ENCODE measurements at regions not wholly inside any gene's neighbourhood (a gene's known extent, or its start where the extent isn't known, plus 50 kb on each side); places are given as distances from the start of the nearest gene placed in this dataset.
"Not testable (repeated sequence)": the region's sequence is repeated elsewhere in the genome, so short reads cannot be mapped to it uniquely, and the experiment has no call there.

- Histone ChIP-seq H3K4me2 (ENCODE audit: low read length) (no peak overlapping the region), H3K27ac (ENCODE audit: low read length) (no peak overlapping the region), H3K9me3 (ENCODE audit: insufficient read depth, low read length) (no peaks in the 10 kb centered on the region), H3K27me3 (ENCODE audit: low read depth, low read length) (no peaks in the 10 kb centered on the region), H3K79me2 (ENCODE audit: low read length) (no peaks in the 10 kb centered on the region), H3K9ac (ENCODE audit: low read length) (no peak overlapping the region), H3K36me3 (replicated peaks; ENCODE audit: low read depth, low read length) (no peaks in the 10 kb centered on the region), H2AFZ (ENCODE audit: low read depth, low read length) (no peak overlapping the region), H3K4me3 (ENCODE audit: low read length) (no peak overlapping the region), H3K4me1 (ENCODE audit: low read length) (no peaks in the 10 kb centered on the region), H4K20me1 (ENCODE audit: insufficient read depth, low read length) (no peaks in the 10 kb centered on the region)
- TF ChIP-seq EZH2phosphoT487 (IDR thresholded peaks at IDR 0.05; ENCODE audit: low read depth) (no peak), CTCF (IDR thresholded peaks at IDR 0.05; ENCODE audit: low read depth, low read length) (no peak)
Measured at GRCh38 chr4:9602389-9602914, 158.2 kb downstream of the DEFB131A start.

- not testable (repeated sequence) for H3K27me3 ChIP-seq (ENCODE audit: low read depth, low read length); H3K36me3 ChIP-seq (replicated peaks; ENCODE audit: low read depth, low read length); H3K9ac ChIP-seq (ENCODE audit: low read length); H3K4me1 ChIP-seq (ENCODE audit: low read length); H3K9me3 ChIP-seq (ENCODE audit: insufficient read depth, low read length); H3K27ac ChIP-seq (ENCODE audit: low read length); H3K4me3 ChIP-seq (ENCODE audit: low read length); H4K20me1 ChIP-seq (ENCODE audit: insufficient read depth, low read length); H2AFZ ChIP-seq (ENCODE audit: low read depth, low read length); H3K4me2 ChIP-seq (ENCODE audit: low read length); H3K79me2 ChIP-seq (ENCODE audit: low read length)
Measured at GRCh38 chr4:9604031-9604892, 160.0 kb downstream of the DEFB131A start.

DNA sequence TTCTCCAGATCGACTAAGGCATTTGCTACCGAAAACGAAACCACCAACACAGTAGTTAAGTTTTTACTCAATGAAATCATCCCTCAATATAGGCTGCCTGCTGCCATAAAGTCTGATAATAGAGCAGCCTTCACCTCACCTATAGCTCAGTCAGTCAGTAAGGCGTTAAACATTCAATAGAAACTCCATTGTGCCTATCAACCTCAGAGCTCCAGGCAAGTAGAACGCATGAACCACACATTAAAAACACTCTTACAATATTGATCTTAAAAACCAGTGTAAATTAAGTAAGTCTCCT, 160.6 kb downstream of the DEFB131A start:
- H3K27me3 ChIP-seq (ENCODE audit: low read depth, low read length); H3K79me2 ChIP-seq (ENCODE audit: low read length); H3K27ac ChIP-seq (ENCODE audit: low read length); H3K9ac ChIP-seq (ENCODE audit: low read length); H2AFZ ChIP-seq (ENCODE audit: low read depth, low read length); H3K4me3 ChIP-seq (ENCODE audit: low read length); H3K4me1 ChIP-seq (ENCODE audit: low read length); H3K4me2 ChIP-seq (ENCODE audit: low read length); H4K20me1 ChIP-seq (ENCODE audit: insufficient read depth, low read length); H3K36me3 ChIP-seq (replicated peaks; ENCODE audit: low read depth, low read length); H3K9me3 ChIP-seq (ENCODE audit: insufficient read depth, low read length): not testable (repeated sequence)

GRCh38 chr4:9608300-9608699, 164.1 kb downstream of the DEFB131A start:
- Histone ChIP-seq H3K9ac (ENCODE audit: low read length) (no peak overlapping the region), H3K9me3 (ENCODE audit: insufficient read depth, low read length) (no peaks in the 10 kb centered on the region), H3K79me2 (ENCODE audit: low read length) (no peaks in the 10 kb centered on the region), H3K27ac (ENCODE audit: low read length) (no peak overlapping the region), H3K4me1 (ENCODE audit: low read length) (no peaks in the 10 kb centered on the region), H3K27me3 (ENCODE audit: low read depth, low read length) (no peaks in the 10 kb centered on the region), H2AFZ (ENCODE audit: low read depth, low read length) (no peak overlapping the region), H3K36me3 (replicated peaks; ENCODE audit: low read depth, low read length) (no peaks in the 10 kb centered on the region), H3K4me2 (ENCODE audit: low read length) (no peak overlapping the region), H4K20me1 (ENCODE audit: insufficient read depth, low read length) (no peaks in the 10 kb centered on the region), H3K4me3 (ENCODE audit: low read length) (no peak overlapping the region)
- TF ChIP-seq EZH2phosphoT487 (IDR thresholded peaks at IDR 0.05; ENCODE audit: low read depth) (no peak), CTCF (IDR thresholded peaks at IDR 0.05; ENCODE audit: low read depth, low read length) (no peak)

- H3K79me2 ChIP-seq (ENCODE audit: low read length); H3K27me3 ChIP-seq (ENCODE audit: low read depth, low read length); H2AFZ ChIP-seq (ENCODE audit: low read depth, low read length); H3K36me3 ChIP-seq (replicated peaks; ENCODE audit: low read depth, low read length); H3K4me2 ChIP-seq (ENCODE audit: low read length); H4K20me1 ChIP-seq (ENCODE audit: insufficient read depth, low read length); H3K27ac ChIP-seq (ENCODE audit: low read length); H3K9me3 ChIP-seq (ENCODE audit: insufficient read depth, low read length); H3K4me3 ChIP-seq (ENCODE audit: low read length); H3K9ac ChIP-seq (ENCODE audit: low read length); H3K4me1 ChIP-seq (ENCODE audit: low read length): not testable (repeated sequence)
Measured at GRCh38 chr4:9610321-9610720, 166.1 kb downstream of the DEFB131A start.
